Neuron (in vitro differentiated cells): ENCODE measurements at regions not wholly inside any gene's neighbourhood (a gene's known extent, or its start where the extent isn't known, plus 50 kb on each side); places are given as distances from the start of the nearest gene placed in this dataset.
"Not testable (repeated sequence)": the region's sequence is repeated elsewhere in the genome, so short reads cannot be mapped to it uniquely, and the experiment has no call there.

ENCODE experiments used
- H2AFZ ChIP-seq: one replicate; pipeline ENCODE4 v1.6.1; 2013; ENCODE audit warnings: low read depth, mild to moderate bottlenecking, inconsistent platforms, low read length, moderate library complexity
- H3K27me3 ChIP-seq: one replicate; pipeline ENCODE4 v1.6.1; 2013; ENCODE audit warnings: low read length; ENCODE audit not compliant: insufficient read depth
- H3K36me3 ChIP-seq: one replicate; pipeline ENCODE4 v1.6.1; 2013; ENCODE audit warnings: low read length; ENCODE audit not compliant: insufficient read depth
- H3K4me1 ChIP-seq: one replicate; pipeline ENCODE4 v1.6.1; 2013; ENCODE audit warnings: low read length; ENCODE audit not compliant: insufficient read depth
- H3K4me3 ChIP-seq: 2 replicates; pipeline ENCODE4 v1.5.1; 2013; ENCODE audit warnings: mild to moderate bottlenecking, low read length, moderate library complexity
- H3K9me3 ChIP-seq: one replicate; pipeline ENCODE4 v1.6.1; 2013; ENCODE audit warnings: low read length

- no peaks in the 10 kb centered on the region for H3K36me3 ChIP-seq
- H3K4me3 ChIP-seq = no peak overlapping the region
- H3K27me3 ChIP-seq = no peaks in the 10 kb centered on the region
- H3K9me3 ChIP-seq = no peaks in the 10 kb centered on the region
- H2AFZ ChIP-seq = no peak overlapping the region
- no peaks in the 10 kb centered on the region for H3K4me1 ChIP-seq
Observed at GRCh38 chr2:2491964-2492363, 160.9 kb upstream of the MYT1L start.

- Histone ChIP-seq H3K4me1 (no peaks in the 10 kb centered on the region), H3K27me3 (no peaks in the 10 kb centered on the region), H2AFZ (no peak overlapping the region), H3K9me3 (no peaks in the 10 kb centered on the region), H3K4me3 (no peak overlapping the region), H3K36me3 (no peaks in the 10 kb centered on the region)
Observed at GRCh38 chr2:2484301-2484700, 153.2 kb upstream of the MYT1L start.

DNA sequence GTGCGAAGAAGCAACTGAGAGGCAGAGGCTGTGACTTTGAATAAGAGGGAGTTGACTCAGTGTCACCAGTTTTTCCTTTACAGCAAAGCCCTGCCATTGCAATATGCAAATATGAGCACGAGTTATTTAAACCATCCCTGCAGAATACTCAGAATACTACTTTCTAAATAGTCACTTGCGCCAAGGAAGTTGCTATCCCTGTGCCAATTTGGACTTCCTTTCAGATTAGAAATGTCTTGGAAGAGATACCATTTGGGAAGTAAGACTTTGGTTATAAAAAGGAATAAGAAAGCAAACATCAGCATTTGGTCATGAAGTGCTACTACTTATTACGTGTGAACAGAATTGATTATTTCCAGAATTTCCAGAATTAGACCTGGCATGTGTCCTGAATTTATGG lies 151.8 kb upstream of the MYT1L start:
- H3K4me3 ChIP-seq = no peak overlapping the region
- H3K36me3 ChIP-seq = no peaks in the 10 kb centered on the region
- no peaks in the 10 kb centered on the region for H3K9me3 ChIP-seq
- no peaks in the 10 kb centered on the region for H3K4me1 ChIP-seq
- no peak overlapping the region for H2AFZ ChIP-seq
- H3K27me3 ChIP-seq = no peaks in the 10 kb centered on the region

DNA sequence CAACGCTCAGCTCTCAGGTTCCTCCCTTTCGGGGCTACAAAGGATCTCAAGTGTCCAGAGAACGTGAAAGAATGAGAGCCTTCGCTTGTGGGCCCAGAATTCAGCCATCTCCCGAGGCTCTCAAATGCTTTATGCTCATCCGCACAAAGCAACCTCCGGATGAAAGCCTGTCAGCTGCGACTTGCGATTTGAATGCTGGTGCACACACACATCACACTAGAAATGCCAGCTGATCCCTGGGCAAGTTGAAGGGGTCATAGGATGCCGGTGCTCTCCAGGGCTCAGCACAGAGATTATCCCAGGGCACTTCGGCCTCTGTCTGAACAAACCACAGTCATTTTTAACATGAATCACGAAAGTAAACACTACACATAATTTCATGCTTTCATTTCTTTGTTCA lies 141.8 kb upstream of the MYT1L start:
- H3K4me1 ChIP-seq = no peaks in the 10 kb centered on the region
- H3K4me3 ChIP-seq = no peak overlapping the region
- no peaks in the 10 kb centered on the region for H3K9me3 ChIP-seq
- no peak overlapping the region for H2AFZ ChIP-seq
- H3K27me3 ChIP-seq = no peaks in the 10 kb centered on the region
- no peaks in the 10 kb centered on the region for H3K36me3 ChIP-seq

- Histone ChIP-seq H3K9me3 (no peaks in the 10 kb centered on the region), H3K4me1 (no peaks in the 10 kb centered on the region), H2AFZ (no peak overlapping the region), H3K4me3 (no peak overlapping the region), H3K27me3 (peaks cover 2% of the 10 kb centered on the region), H3K36me3 (no peaks in the 10 kb centered on the region)
Observed at GRCh38 chr2:2472044-2472443, 141.0 kb upstream of the MYT1L start.

DNA sequence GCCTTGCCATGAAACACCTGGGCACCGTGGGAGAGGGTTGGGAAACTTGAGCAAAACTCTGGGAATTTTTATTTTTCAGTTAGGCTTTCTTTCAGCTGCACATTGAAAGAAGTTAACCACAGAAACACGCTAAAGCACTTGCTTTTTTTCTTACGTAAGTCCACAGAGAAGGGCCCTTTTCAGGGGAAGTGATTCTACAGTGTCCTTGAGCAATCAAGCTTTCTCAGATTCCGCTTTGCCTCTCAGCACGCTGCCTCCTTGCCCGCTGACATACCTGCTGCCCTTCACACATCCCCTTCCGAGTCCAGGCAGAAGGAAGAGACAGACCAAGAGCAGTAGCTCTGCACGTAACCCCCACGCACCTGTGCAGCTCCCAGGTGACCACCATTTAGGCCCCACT lies 135.5 kb upstream of the MYT1L start:
- Histone ChIP-seq H3K4me3 (no peak overlapping the region), H3K4me1 (no peaks in the 10 kb centered on the region), H2AFZ (no peak overlapping the region), H3K27me3 (peaks cover 2% of the 10 kb centered on the region), H3K9me3 (no peaks in the 10 kb centered on the region), H3K36me3 (no peaks in the 10 kb centered on the region)

- Histone ChIP-seq H2AFZ (no peak overlapping the region), H3K36me3 (no peaks in the 10 kb centered on the region), H3K27me3 (peaks cover 2% of the 10 kb centered on the region), H3K9me3 (no peaks in the 10 kb centered on the region), H3K4me1 (no peaks in the 10 kb centered on the region), H3K4me3 (no peak overlapping the region)
Observed at GRCh38 chr2:2464643-2465042, 133.6 kb upstream of the MYT1L start.

GRCh38 chr2:2464094-2464493 lies 133.0 kb upstream of the MYT1L start:
- H3K4me3 ChIP-seq = no peak overlapping the region
- peaks cover 2% of the 10 kb centered on the region for H3K27me3 ChIP-seq
- no peak overlapping the region for H2AFZ ChIP-seq
- no peaks in the 10 kb centered on the region for H3K9me3 ChIP-seq
- no peaks in the 10 kb centered on the region for H3K4me1 ChIP-seq
- H3K36me3 ChIP-seq = no peaks in the 10 kb centered on the region

DNA sequence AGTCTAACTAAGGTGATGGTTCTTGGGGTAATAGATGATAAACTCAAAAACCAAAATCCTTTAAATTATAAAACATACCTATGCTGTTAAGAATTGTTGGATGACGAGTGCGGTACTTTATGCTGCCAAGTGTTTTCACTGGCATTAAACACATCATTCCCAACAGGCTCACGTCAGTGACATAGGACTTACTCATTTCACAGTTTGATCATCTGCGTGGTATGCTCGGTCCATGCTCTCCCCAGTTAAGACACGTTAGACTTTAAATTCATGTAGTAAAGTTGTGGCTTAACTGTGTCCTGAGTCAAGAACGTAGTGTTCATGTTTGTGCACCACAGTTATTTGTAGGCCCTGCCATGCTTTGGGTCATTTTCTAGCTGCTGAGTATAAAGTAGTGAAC lies 125.6 kb upstream of the MYT1L start:
- H3K9me3 ChIP-seq = no peaks in the 10 kb centered on the region
- no peaks in the 10 kb centered on the region for H3K36me3 ChIP-seq
- H3K4me3 ChIP-seq = no peak overlapping the region
- no peaks in the 10 kb centered on the region for H3K27me3 ChIP-seq
- H2AFZ ChIP-seq = no peak overlapping the region
- no peaks in the 10 kb centered on the region for H3K4me1 ChIP-seq

- Histone ChIP-seq H3K9me3 (no peaks in the 10 kb centered on the region), H3K4me1 (no peaks in the 10 kb centered on the region), H3K36me3 (no peaks in the 10 kb centered on the region), H3K4me3 (no peak overlapping the region), H3K27me3 (no peaks in the 10 kb centered on the region), H2AFZ (no peak overlapping the region)
Observed at GRCh38 chr2:2455151-2455550, 124.1 kb upstream of the MYT1L start.

DNA sequence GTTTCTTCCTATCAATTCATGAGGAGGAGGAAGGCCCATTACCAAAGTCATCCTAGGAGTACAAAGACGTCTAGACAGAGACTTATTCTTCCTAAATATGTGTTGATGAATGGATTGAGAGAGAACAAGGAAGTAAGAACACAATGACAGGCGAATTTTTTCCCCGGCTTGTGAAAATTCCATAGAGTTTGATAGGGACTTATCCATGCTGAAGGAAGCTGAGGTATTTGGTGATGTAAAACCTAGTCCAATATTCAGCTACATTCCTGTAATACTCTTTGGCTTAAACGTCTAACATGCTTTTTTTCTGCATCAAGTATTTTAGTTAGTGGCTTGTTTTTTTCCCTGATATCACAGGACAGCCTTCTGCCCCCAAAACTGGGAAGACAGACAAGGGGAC lies 121.9 kb upstream of the MYT1L start:
- no peaks in the 10 kb centered on the region for H3K9me3 ChIP-seq
- H3K36me3 ChIP-seq = no peaks in the 10 kb centered on the region
- H2AFZ ChIP-seq = no peak overlapping the region
- H3K4me3 ChIP-seq = no peak overlapping the region
- H3K27me3 ChIP-seq = no peaks in the 10 kb centered on the region
- H3K4me1 ChIP-seq = no peaks in the 10 kb centered on the region

DNA sequence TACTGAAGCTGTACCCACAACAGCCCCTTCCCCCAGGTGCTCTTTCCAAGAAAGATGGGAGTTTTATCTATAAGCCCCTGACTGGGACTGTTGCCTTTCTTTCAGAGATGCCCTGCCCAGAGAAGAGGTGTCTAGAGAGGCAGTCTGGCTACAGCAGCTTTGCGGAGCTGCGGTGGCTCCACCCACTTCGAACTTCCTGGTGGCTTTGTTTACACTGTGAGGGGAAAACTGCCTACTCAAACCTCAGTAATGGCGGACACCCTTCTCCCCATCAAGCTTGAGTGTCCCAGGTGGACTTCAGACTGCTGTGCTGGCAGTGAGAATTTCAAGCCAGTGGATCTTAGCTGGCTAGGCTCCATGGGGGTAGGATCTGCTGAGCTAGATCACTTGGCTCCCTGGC lies 120.2 kb upstream of the MYT1L start:
- not testable (repeated sequence) for H3K36me3 ChIP-seq, H3K4me1 ChIP-seq

GRCh38 chr2:2448178-2448577 lies 117.1 kb upstream of the MYT1L start:
- Histone ChIP-seq H3K4me3 (no peak overlapping the region), H3K4me1 (no peaks in the 10 kb centered on the region), H2AFZ (no peak overlapping the region), H3K9me3 (no peaks in the 10 kb centered on the region), H3K27me3 (no peaks in the 10 kb centered on the region), H3K36me3 (no peaks in the 10 kb centered on the region)

More for the DNA sequence above, 120.2 kb upstream of the MYT1L start:
- not testable (repeated sequence) for H3K4me3 ChIP-seq, H3K27me3 ChIP-seq, H2AFZ ChIP-seq, H3K9me3 ChIP-seq

DNA sequence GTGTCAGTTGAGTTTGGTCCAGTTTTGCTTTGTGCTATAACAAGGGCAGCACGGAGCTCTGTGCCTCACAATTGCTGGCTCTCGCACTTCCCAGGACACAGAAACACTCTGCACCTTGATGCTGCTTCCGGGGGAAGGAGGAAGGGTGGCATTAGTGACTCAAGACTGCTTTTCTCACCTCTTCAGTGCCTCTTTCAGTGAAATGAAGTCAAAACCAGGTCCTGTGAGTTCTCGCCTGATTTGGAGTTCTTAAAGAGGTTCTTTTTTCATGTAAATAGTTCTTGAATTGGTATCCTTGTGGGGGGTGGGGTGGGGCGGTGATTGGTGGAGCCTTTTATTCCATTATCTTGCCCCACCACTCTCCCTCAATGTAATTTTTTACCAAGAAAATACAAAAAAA lies 91.5 kb upstream of the MYT1L start:
- no peak overlapping the region for H3K4me3 ChIP-seq
- no peaks in the 10 kb centered on the region for H3K9me3 ChIP-seq
- H3K27me3 ChIP-seq = no peaks in the 10 kb centered on the region
- no peaks in the 10 kb centered on the region for H3K36me3 ChIP-seq
- H2AFZ ChIP-seq = no peak overlapping the region
- no peaks in the 10 kb centered on the region for H3K4me1 ChIP-seq
